ENCODE measurements at regions not wholly inside any gene's neighbourhood (a gene's known extent, or its start where the extent isn't known, plus 50 kb on each side); places are given as distances from the start of the nearest gene placed in this dataset.
A peak's percentile ranks its signal among the peaks of the same experiment; 100 is the strongest.
"Not testable (repeated sequence)": the region's sequence is repeated elsewhere in the genome, so short reads cannot be mapped to it uniquely, and the experiment has no call there.

- DNase-seq, result no peak
- no peaks in the 10 kb centered on the region for H3K27me3 ChIP-seq
- no peak overlapping the region for H3K27ac ChIP-seq
- H3K9me3 ChIP-seq (replicated peaks), result no peaks in the 10 kb centered on the region
- H3K4me1 ChIP-seq, result no peaks in the 10 kb centered on the region
- H3K36me3 ChIP-seq, result no peaks in the 10 kb centered on the region
- H3K4me3 ChIP-seq, result no peak overlapping the region
These were observed 94.4 kb downstream of the OTOR start for GRCh38 chr20:16842486-16843120.

- DNase-seq, result no peak
- no peaks in the 10 kb centered on the region for H3K4me1 ChIP-seq
- H3K36me3 ChIP-seq, result no peaks in the 10 kb centered on the region
- H3K27ac ChIP-seq, result no peak overlapping the region
- H3K4me3 ChIP-seq, result no peak overlapping the region
- no peaks in the 10 kb centered on the region for H3K9me3 ChIP-seq (replicated peaks)
- H3K27me3 ChIP-seq, result no peaks in the 10 kb centered on the region
These were observed 96.2 kb downstream of the OTOR start for GRCh38 chr20:16844406-16844805.

GRCh38 chr20:16846006-16846405, 97.8 kb downstream of the OTOR start:
- no peaks in the 10 kb centered on the region for H3K9me3 ChIP-seq (replicated peaks)
- H3K4me3 ChIP-seq, result no peak overlapping the region
- no peaks in the 10 kb centered on the region for H3K36me3 ChIP-seq
- no peak overlapping the region for H3K27ac ChIP-seq
- no peak for DNase-seq
- no peaks in the 10 kb centered on the region for H3K27me3 ChIP-seq
- no peaks in the 10 kb centered on the region for H3K4me1 ChIP-seq

DNA sequence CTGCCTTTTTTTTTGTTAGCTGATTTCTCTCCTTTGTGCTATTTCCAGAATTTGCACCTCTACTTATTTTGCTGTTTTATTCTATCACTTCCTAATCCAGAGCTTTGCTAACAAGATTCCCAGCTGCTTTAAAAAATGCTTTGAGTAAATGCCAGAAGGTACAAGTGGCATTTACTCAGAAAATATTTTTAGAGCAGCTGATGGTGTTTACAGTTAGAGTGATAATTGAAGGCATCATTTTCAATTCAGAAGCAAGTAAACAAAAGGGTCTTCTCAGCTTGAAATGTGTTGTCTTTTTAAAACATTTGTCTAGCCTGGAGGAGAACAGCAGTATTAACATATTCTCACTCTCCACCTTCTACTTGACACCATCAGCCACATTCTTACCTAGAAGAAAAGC, 99.9 kb downstream of the OTOR start:
- no peaks in the 10 kb centered on the region; the same call in 1 of the 2 replicates for H3K27me3 ChIP-seq
- no peak overlapping the region for H3K27ac ChIP-seq
- H3K36me3 ChIP-seq, result no peaks in the 10 kb centered on the region
- no peak for DNase-seq
- H3K4me1 ChIP-seq, result no peaks in the 10 kb centered on the region
- no peak overlapping the region for H3K4me3 ChIP-seq
- no peaks in the 10 kb centered on the region for H3K9me3 ChIP-seq (replicated peaks)

DNA sequence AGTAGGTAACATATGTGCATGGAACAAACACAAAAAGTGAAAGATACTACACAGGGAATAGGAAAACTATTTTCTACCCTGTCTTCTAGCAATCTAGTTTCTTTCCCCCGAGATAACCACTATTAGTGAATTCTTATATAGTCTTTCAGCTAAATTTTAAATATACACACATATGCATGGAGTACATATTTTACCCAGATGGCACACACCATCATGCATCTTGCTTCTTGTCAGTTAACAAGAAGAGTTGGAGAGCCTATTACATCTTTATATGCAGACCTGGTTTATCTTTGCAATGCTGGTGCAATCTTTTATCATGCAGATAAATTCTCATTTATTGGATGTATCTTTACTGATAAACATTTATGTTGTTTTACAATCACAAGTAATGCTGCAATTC, 100.4 kb downstream of the OTOR start:
- no peak overlapping the region for H3K4me3 ChIP-seq
- no peak overlapping the region for H3K27ac ChIP-seq
- DNase-seq, result no peak
- no peaks in the 10 kb centered on the region for H3K9me3 ChIP-seq (replicated peaks)
- no peaks in the 10 kb centered on the region for H3K36me3 ChIP-seq
- H3K27me3 ChIP-seq, result no peaks in the 10 kb centered on the region; the same call in 1 of the 2 replicates
- no peaks in the 10 kb centered on the region for H3K4me1 ChIP-seq

DNA sequence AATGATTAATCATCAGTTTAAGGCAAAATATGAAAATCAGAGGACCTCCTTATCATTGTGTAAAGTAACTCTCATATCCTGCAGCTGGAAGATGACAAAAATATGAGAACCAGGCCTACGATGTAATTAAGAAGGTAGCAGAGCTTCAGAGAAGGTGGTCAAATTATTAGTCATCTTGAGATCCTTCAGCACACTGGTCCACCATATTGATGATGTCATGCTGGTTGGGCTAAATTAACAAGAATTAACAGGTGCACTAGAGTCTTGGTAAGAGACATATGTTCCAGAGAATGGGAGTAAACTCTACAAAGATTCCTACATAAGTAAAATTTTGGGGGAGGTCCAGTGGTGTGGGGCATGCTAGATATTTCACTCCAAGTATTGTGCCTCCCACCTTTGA, 112.8 kb downstream of the OTOR start:
- Histone ChIP-seq H3K4me1 (no peaks in the 10 kb centered on the region), H3K9me3 (replicated peaks) (no peaks in the 10 kb centered on the region), H3K27me3 (no peaks in the 10 kb centered on the region), H3K27ac (no peak overlapping the region), H3K36me3 (no peaks in the 10 kb centered on the region), H3K4me3 (no peak overlapping the region)
- no peak for DNase-seq

DNA sequence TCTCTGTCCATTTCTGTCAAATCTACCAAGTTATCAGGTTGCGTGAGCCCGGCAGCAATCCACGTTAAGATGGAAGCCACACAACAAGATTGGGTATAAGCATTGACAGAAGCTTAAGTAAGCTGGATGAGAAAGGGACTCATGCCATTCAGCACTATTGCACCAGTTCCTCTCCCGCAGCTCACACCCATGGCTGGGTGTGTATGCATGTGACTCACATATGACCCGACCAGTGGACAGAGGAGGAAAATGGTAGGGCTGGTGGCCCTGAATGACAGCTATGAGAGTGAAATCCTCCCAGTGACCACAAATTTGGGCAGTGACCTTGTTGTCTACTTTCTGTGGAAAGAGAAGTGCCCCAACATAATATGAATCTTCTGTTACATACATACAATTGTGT, 113.5 kb downstream of the OTOR start:
- Histone ChIP-seq H3K9me3 (replicated peaks) (no peaks in the 10 kb centered on the region), H3K27me3 (no peaks in the 10 kb centered on the region), H3K36me3 (no peaks in the 10 kb centered on the region), H3K4me3 (no peak overlapping the region), H3K27ac (no peak overlapping the region), H3K4me1 (no peaks in the 10 kb centered on the region)
- no peak for DNase-seq

DNA sequence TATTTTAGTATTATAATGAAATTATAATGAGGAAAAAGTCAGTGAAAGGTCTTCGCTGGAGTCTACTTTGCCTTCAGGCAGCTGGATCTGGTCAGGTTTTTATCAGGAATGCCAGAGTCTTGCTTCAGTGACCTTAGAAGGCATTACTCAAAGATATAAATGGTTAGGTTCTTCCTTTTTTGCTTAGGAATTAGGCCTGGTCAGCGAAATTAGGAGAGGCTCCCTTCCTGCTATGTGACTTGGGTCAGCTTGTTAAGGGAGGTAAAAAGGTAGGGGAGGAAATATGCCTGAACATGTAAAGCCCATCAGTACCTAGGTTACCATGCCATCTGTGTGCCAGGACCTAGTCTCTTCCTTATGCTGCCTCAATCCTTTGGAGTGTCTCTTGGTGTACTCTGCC, 115.1 kb downstream of the OTOR start:
- no peak overlapping the region for H3K27ac ChIP-seq
- H3K9me3 ChIP-seq (replicated peaks), result no peaks in the 10 kb centered on the region
- H3K4me1 ChIP-seq, result no peaks in the 10 kb centered on the region

GRCh38 chr20:16864069-16864468, 115.9 kb downstream of the OTOR start:
- Histone ChIP-seq H3K9me3 (replicated peaks) (no peaks in the 10 kb centered on the region), H3K4me1 (no peaks in the 10 kb centered on the region), H3K4me3 (no peak overlapping the region), H3K27me3 (no peaks in the 10 kb centered on the region), H3K27ac (no peak overlapping the region), H3K36me3 (no peaks in the 10 kb centered on the region)
- peak; percentile 17 to 43 for DNase-seq

More for the DNA sequence above, 115.1 kb downstream of the OTOR start:
- H3K27me3 ChIP-seq, result no peaks in the 10 kb centered on the region
- DNase-seq, result no peak
- H3K36me3 ChIP-seq, result no peaks in the 10 kb centered on the region
- H3K4me3 ChIP-seq, result no peak overlapping the region

DNA sequence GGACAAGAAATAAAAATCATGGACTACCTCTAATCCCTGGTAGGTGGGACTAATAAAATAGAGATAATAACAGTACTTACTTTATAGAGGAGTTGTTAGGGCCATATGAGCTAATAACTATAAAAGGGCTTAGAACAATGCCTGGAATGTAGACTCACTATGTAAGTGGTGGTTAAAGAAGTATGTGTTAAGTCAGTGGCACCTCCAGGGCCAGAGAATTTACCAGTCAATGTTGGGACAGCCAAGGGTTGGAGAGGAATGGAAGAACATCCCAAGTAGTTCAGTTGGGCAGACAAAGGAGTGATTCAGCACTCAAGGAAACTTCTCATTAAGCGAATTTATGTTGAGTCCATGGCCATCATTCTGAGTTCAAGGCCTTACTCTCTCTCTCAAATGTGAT, 116.8 kb downstream of the OTOR start:
- H3K27ac ChIP-seq, result no peak overlapping the region
- no peaks in the 10 kb centered on the region for H3K36me3 ChIP-seq
- no peak overlapping the region for H3K4me3 ChIP-seq
- H3K27me3 ChIP-seq, result no peaks in the 10 kb centered on the region
- H3K4me1 ChIP-seq, result no peaks in the 10 kb centered on the region
- no peaks in the 10 kb centered on the region for H3K9me3 ChIP-seq (replicated peaks)
- DNase-seq, result no peak

GRCh38 chr20:16865406-16865805, 117.2 kb downstream of the OTOR start:
- Histone ChIP-seq H3K36me3 (no peaks in the 10 kb centered on the region), H3K27me3 (no peaks in the 10 kb centered on the region), H3K4me1 (no peaks in the 10 kb centered on the region), H3K27ac (no peak overlapping the region), H3K9me3 (replicated peaks) (no peaks in the 10 kb centered on the region), H3K4me3 (no peak overlapping the region)
- DNase-seq, result peak in 1 of 2 experiments; percentile 13

DNA sequence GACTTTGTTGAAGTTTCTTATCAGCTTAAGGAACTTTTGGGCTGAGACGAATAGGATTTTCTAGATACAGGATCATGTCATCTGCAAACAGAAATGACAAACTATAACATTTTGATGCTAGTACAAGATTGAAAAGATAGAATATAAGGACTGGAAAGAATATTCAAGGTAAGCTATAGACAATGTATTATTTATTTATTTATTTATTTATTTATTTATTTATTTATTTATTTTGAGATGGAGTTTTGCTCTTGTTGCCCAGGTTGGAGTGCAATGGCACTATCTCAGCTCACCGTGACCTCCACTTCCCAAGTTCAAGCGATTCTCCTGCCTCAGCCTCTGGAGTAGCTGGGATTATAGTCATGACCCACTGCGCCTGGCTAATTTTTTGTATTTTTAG, 125.0 kb downstream of the OTOR start:
- not testable (repeated sequence) for H3K4me1 ChIP-seq; DNase-seq; H3K27ac ChIP-seq; H3K27me3 ChIP-seq; H3K9me3 ChIP-seq (replicated peaks); H3K4me3 ChIP-seq; H3K36me3 ChIP-seq

GRCh38 chr20:16877053-16877554, 128.9 kb downstream of the OTOR start:
- no peak overlapping the region for H3K4me3 ChIP-seq
- no peaks in the 10 kb centered on the region for H3K36me3 ChIP-seq
- no peak overlapping the region for H3K27ac ChIP-seq

GRCh38 chr20:16885746-16886145, 137.6 kb downstream of the OTOR start:
- no peak overlapping the region for H3K4me3 ChIP-seq
- H3K9me3 ChIP-seq (replicated peaks), result no peaks in the 10 kb centered on the region
- H3K27ac ChIP-seq, result no peak overlapping the region
- H3K4me1 ChIP-seq, result no peaks in the 10 kb centered on the region
- DNase-seq, result no peak
- no peaks in the 10 kb centered on the region for H3K36me3 ChIP-seq
- H3K27me3 ChIP-seq, result no peaks in the 10 kb centered on the region

More at GRCh38 chr20:16877053-16877554, 128.9 kb downstream of the OTOR start:
- H3K27me3 ChIP-seq, result no peaks in the 10 kb centered on the region
- DNase-seq, result no peak
- no peaks in the 10 kb centered on the region for H3K9me3 ChIP-seq (replicated peaks)
- no peaks in the 10 kb centered on the region for H3K4me1 ChIP-seq

DNA sequence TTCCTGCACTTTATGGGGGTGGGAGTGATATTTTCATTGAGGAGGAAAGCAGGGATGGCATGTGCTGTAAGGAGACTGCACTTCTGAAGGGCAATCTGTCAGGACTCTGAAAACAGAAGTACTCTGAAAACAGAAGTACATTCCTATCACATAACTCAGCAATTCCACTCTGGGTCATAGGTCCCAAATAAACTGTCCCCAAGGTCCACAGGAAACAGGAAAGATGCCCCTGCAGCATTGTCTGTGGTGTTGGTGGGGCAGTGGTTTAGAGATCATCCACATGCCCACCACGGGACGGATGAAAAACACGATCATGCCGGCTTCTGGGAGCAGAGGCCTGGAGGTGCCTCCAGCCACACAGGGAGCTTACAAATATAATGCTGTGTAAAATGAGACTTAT, 150.3 kb downstream of the OTOR start:
- Histone ChIP-seq H3K36me3 (no peaks in the 10 kb centered on the region), H3K9me3 (replicated peaks) (no peaks in the 10 kb centered on the region)
- DNase-seq, result no peak

GRCh38 chr20:16902662-16903061, 154.5 kb downstream of the OTOR start:
- H3K36me3 ChIP-seq, result no peaks in the 10 kb centered on the region
- H3K27ac ChIP-seq, result no peak overlapping the region
- no peaks in the 10 kb centered on the region for H3K9me3 ChIP-seq (replicated peaks)
- H3K4me3 ChIP-seq, result no peak overlapping the region
- DNase-seq, result no peak
- H3K27me3 ChIP-seq, result no peaks in the 10 kb centered on the region
- no peaks in the 10 kb centered on the region for H3K4me1 ChIP-seq

More for the DNA sequence above, 150.3 kb downstream of the OTOR start:
- Histone ChIP-seq H3K27me3 (peaks cover 4% of the 10 kb centered on the region; the same call in 1 of the 2 replicates), H3K27ac (no peak overlapping the region), H3K4me3 (no peak overlapping the region), H3K4me1 (no peaks in the 10 kb centered on the region)

Measured in SJCRH30 (cell line).